ENCODE measurements at regions not wholly inside any gene's neighbourhood (a gene's known extent, or its start where the extent isn't known, plus 50 kb on each side); places are given as distances from the start of the nearest gene placed in this dataset.

- TF ChIP-seq EZH2 (IDR thresholded peaks at IDR 0.05; ENCODE audit: insufficient read depth, poor library complexity, severe bottlenecking) (no peak), EZH2phosphoT487 (IDR thresholded peaks at IDR 0.05; ENCODE audit: insufficient read depth, low read depth) (no peak)
These were observed 190.8 kb downstream of the ERMARD start for GRCh38 chr6:169942173-169942572.
